LNCaP clone FGC (cell line): ENCODE measurements at regions not wholly inside any gene's neighbourhood (a gene's known extent, or its start where the extent isn't known, plus 50 kb on each side); places are given as distances from the start of the nearest gene placed in this dataset.

ENCODE experiments used
- DNase-seq: peaks from one replicate; pipeline ENCODE4 v3.0.0-alpha.2; 2011; ENCODE audit warnings: low read depth
- H3K4me3 ChIP-seq: 2 replicates; pipeline ENCODE4 v1.5.1; 2011; ENCODE audit warnings: mild to moderate bottlenecking, low read depth, low read length, control low read depth
- TF ChIP-seq, protein P1 (sequence below): IDR thresholded peaks from 2 replicates; pipeline ENCODE4 v1.5.1; 2012; ENCODE audit warnings: mild to moderate bottlenecking; ENCODE audit not compliant: control insufficient read depth, insufficient read depth; ENCODE audit errors: extremely low read depth

- DNase-seq = no peak
- TF ChIP-seq, protein P1, sequence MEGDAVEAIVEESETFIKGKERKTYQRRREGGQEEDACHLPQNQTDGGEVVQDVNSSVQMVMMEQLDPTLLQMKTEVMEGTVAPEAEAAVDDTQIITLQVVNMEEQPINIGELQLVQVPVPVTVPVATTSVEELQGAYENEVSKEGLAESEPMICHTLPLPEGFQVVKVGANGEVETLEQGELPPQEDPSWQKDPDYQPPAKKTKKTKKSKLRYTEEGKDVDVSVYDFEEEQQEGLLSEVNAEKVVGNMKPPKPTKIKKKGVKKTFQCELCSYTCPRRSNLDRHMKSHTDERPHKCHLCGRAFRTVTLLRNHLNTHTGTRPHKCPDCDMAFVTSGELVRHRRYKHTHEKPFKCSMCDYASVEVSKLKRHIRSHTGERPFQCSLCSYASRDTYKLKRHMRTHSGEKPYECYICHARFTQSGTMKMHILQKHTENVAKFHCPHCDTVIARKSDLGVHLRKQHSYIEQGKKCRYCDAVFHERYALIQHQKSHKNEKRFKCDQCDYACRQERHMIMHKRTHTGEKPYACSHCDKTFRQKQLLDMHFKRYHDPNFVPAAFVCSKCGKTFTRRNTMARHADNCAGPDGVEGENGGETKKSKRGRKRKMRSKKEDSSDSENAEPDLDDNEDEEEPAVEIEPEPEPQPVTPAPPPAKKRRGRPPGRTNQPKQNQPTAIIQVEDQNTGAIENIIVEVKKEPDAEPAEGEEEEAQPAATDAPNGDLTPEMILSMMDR = no peak
- no peak overlapping the region for H3K4me3 ChIP-seq
Observed at GRCh38 chr1:29586991-29587745, 350.8 kb downstream of the PTPRU start.

DNA sequence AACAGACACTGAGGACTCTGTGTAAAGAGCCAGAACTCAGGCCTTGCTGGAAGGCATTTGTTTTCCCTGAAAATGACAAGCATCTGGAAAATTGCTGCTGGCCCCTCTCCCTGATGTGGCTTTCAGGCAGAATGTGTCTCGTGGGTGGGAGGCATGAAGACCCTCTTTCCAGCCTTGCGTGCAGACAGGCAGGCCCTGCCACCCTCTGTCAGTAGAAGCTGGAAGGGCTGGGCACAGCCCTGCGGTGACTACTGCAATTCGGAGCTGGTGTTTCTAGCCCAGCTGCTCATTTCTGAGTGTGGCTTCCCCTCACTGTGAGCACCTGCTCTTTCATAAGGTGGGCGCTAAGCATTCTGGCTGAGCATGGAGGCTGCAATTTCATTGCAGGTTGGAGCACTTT lies 349.9 kb downstream of the PTPRU start:
- DNase-seq = no peak
- TF ChIP-seq, protein P1 = no peak
- H3K4me3 ChIP-seq = no peak overlapping the region

GRCh38 chr1:29585656-29586055 lies 349.3 kb downstream of the PTPRU start:
- no peak for DNase-seq
- TF ChIP-seq, protein P1 = no peak
- no peak overlapping the region for H3K4me3 ChIP-seq

- H3K4me3 ChIP-seq = no peak overlapping the region
- TF ChIP-seq, protein P1 = no peak
- no peak for DNase-seq
Observed at GRCh38 chr1:29585201-29585600, 348.9 kb downstream of the PTPRU start.

GRCh38 chr1:29584776-29585175 lies 348.5 kb downstream of the PTPRU start:
- H3K4me3 ChIP-seq = no peak overlapping the region
- TF ChIP-seq, protein P1 = no peak
- no peak for DNase-seq

GRCh38 chr1:29584362-29584761 lies 348.0 kb downstream of the PTPRU start:
- TF ChIP-seq, protein P1 = no peak
- H3K4me3 ChIP-seq = no peak overlapping the region
- no peak for DNase-seq

- H3K4me3 ChIP-seq = no peak overlapping the region
- DNase-seq = no peak
- TF ChIP-seq, protein P1 = no peak
Observed at GRCh38 chr1:29583727-29584126, 347.4 kb downstream of the PTPRU start.
